NCI-H524 treated with DMSO at 0.1 percent for 48 hours (cell line): ENCODE measurements at regions not wholly inside any gene's neighbourhood (a gene's known extent, or its start where the extent isn't known, plus 50 kb on each side); places are given as distances from the start of the nearest gene placed in this dataset.
A peak's percentile ranks its signal among the peaks of the same experiment; 100 is the strongest.
"Not testable (repeated sequence)": the region's sequence is repeated elsewhere in the genome, so short reads cannot be mapped to it uniquely, and the experiment has no call there.

Experiments
- DNase-seq: peaks from one replicate; lab custom pipeline; 2025; lab: John Stamatoyannopoulos, UW

GRCh38 chr3:71968544-71968943 lies 183.6 kb upstream of the PROK2 start:
- peak; percentile 91 for DNase-seq

DNA sequence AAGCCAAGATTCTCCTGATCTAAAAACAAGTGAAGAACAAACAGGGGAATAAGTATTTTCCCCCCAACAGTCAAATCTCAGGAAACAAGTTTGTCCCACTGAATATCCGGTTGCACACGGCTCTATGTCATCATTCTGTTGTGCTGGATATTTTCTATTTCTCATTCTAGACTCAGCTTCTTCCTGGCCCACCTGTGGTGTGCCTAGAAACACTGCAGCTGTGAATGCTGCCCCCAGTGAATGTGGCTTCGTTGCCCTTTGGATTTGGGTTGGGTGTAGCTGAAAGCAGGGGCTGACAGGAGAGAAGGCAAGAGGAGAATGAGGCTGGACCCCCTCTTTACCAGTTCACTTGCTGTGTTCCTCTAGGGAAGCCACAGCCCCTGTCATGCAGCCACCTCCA lies 181.2 kb upstream of the PROK2 start:
- DNase-seq, result no peak

- DNase-seq, result no peak
These were observed 179.2 kb upstream of the PROK2 start for GRCh38 chr3:71964170-71964569.

GRCh38 chr3:71962561-71963240 lies 177.8 kb upstream of the PROK2 start:
- DNase-seq, result peak; percentile 13

GRCh38 chr3:71961891-71962290 lies 176.9 kb upstream of the PROK2 start:
- no peak for DNase-seq

DNA sequence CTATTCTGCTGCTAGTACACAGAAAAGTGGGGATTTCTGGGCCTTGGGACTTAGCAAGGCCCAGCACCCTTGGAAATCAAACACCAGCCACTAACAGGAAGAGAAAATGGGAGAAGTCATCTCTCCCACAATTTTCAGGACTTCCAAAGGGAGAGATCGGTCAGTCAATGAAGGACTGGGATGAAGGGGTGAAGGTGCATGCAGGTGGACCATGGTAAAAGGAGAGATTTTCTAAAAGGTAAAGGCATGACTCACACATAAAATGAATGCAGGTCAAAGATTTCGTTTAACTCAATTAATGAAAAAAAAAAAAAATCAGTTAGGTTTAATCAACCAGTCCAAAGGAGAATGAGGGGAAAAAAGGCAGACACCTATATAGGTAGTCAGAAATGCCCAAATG lies 176.4 kb upstream of the PROK2 start:
- no peak for DNase-seq

GRCh38 chr3:71958533-71958932 lies 173.6 kb upstream of the PROK2 start:
- no peak for DNase-seq

- no peak for DNase-seq
These were observed 171.8 kb upstream of the PROK2 start for GRCh38 chr3:71956716-71957115.

DNA sequence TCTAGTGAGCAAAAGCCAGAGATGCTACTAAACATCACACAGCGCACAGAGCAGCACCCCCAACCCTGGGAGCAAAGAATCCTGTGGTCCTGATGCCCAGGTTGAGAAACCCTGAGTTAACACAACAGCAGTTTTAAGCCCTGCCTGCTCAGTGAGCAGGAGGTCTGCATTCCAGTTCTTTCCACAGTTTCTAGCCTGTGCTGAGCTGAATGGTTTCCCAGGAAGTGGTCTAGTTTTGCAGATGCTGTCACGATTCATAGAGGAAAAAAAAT lies 171.1 kb upstream of the PROK2 start:
- no peak for DNase-seq

- peak; percentile 84 for DNase-seq
These were observed 170.5 kb upstream of the PROK2 start for GRCh38 chr3:71955240-71956068.

DNA sequence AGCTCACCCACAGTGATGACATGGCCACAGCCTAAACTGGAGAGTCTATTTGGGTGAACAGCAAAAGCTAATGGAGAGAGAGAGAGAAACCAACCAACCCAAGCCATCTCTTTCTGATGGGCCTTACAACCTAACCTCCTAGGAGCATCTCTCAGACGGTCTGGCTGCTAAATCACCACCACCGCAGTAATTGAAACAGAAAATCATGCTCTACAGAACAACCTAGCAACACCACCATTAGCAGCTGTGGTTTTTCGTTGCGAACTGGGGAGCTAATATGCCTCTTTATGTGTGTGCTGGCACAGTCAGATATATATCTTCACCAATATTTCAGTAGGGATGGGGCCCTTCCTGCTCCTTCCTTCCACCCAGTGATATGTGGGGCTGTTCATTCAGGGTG lies 166.9 kb upstream of the PROK2 start:
- DNase-seq, result no peak

DNA sequence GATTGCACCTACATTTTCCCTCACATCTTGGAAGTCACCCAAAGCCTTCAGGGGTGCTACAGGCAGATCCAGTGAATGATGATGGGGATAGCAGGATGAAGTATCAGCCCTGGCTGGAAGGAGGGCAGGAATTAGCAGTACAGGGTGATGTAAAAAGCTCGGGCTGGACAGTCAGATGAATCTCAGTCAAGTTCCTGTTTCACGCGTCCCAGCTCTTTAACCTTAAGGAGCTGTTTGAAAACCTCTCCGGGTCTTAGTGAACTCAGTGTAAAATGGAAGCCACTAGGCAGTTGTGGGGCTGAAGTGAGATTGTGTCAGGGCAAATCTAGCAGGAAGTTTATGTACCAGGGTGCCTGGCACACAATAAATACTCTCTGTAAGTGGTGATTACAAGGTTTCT lies 166.4 kb upstream of the PROK2 start:
- no peak for DNase-seq

GRCh38 chr3:71949442-71949841 lies 164.5 kb upstream of the PROK2 start:
- DNase-seq, result no peak

DNA sequence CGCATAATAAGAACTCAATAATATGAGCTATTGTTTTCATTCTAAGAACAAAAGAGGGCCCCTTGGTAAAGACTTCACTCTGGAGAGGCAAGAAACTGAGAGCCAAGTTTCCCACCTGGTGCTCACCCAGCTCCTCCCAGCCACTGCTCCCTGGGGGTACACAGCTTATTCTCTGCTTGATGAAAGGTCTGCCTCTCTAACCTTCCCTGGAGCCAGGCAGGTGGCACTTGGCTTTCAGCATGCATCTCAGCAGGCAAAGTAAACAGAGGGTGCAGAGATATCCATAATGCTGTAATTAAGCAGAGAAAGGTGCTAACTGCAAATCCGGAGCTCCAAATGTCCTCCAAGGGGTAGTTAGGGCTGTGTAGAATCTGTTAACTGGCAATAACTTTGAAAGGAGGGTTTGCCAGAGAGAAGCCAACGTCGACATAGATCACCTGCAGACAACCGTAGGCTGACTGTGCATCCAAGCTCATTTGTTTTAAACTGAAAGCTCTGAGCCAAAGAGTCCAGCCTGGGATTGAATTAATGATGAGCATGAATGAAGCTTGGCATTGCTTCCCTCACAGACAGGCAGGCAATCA lies 159.6 kb upstream of the PROK2 start:
- DNase-seq, result no peak

DNA sequence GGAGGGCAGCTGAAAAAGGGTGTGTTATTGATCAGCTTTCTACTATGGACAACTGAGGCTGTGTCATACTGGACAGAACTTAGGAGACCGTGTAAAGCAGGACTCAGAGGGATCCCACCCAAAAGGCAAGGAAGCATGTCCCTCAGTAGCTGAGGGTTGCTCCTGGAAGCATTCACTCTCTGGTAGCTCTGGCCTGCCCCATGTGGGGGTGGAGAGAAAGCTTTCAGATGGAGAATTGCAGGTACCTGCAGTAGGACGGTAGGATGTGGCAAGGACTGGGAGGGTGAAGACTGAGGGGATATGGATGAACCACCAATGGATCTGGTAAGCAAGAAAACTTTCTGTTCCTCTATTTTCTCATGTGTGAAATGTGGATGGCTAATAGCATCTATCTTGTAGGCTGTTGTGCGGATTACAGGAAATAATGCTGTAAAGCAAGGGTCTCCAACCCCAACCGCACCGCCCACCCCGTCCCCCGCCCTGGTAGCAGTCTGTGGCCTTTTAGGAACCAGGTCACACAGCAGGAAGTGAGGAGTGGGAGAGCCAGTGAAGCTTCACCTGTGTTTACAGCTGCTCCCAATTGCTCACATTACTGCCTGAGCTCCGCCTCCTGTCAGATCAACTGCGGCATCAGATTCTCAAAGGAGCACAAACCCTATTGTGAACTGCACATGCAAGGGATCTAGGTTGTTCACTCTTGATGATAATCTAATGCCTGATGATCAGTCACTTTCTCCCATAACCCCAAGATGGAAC lies 157.7 kb upstream of the PROK2 start:
- no peak for DNase-seq

- DNase-seq, result no peak
These were observed 155.5 kb upstream of the PROK2 start for GRCh38 chr3:71940486-71940885.

DNA sequence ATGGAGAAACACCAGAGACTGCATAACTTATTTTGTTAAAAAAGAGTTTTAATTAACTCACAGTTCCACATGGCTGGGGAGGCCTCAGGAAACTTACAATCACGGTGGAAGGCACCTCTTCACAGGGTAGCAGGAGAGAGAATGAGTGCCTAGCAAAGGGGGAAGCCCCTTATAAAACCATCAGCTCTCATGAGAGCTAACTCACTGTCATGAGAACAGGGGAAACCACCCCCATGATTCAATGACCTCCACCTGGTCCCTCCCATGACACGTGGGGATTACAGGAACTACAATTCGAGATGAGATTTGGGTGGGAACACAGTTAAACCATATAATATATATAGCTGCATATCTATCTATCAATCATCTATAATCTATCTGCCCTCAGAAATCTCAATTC lies 153.1 kb upstream of the PROK2 start:
- DNase-seq, result not testable (repeated sequence)

- no peak for DNase-seq
These were observed 151.7 kb upstream of the PROK2 start for GRCh38 chr3:71936681-71937080.

DNA sequence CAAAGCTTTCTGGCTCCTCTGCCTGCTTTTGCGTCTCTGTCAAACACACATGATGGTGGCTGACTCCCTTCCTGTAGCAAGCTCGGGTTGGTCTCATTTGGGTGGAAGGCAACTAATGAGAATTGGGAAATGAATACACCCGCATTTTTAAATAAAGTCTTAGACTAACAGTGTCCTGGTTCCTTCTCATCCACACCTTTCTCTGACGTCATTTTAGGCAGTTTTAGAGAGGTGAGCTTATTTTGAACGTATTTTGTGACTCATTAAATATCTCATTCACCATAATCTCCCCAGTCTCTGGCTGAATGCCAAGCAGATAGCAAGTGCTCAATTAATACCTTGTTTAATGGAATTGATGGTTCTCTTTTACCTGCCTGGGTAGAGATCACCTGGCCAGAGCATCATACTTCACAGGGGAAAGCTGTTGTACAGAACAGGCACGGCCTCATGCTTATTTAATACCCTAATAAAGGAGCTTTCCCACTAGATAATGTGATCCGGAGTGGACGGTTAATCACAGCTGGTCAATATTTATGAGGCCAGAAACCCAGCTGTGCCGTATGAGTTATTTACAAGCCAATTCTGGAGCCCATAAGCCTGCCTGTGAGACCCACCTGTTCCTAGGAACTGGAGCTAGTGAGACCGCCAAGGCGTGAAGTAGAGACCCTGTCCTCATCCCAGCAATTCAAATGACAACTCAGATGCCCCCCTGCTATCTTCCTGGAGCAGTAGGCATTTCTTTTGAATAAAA lies 149.7 kb upstream of the PROK2 start:
- DNase-seq, result peak; percentile 25

DNA sequence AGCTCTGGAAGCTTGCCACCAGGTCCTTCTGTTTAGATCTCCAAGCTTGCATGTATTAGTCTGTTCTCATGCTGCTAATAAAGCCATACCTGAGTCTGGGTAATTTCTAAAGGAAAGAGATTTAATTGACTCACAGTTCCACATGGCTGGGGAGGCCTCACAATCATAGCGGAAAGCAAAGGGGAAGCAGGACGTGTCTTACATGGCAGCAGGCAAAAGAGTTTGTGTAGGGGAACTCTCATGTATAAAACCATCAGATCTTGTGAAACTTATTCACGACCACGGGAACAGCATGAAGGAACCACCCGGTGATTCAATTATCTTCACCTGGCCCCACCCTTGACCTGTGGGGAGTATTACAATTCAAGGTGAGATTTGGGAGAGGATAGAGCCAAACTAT lies 147.0 kb upstream of the PROK2 start:
- DNase-seq, result no peak

- DNase-seq, result peak; percentile 95
These were observed 145.4 kb upstream of the PROK2 start for GRCh38 chr3:71930056-71930991.
